ENCODE measurements at regions not wholly inside any gene's neighbourhood (a gene's known extent, or its start where the extent isn't known, plus 50 kb on each side); places are given as distances from the start of the nearest gene placed in this dataset.

GRCh38 chr18:60319129-60319528 lies 53.4 kb downstream of the MC4R start:
- no peak overlapping the region for H3K27ac Mint-ChIP-seq
- H3K27me3 Mint-ChIP-seq, result no peaks in the 10 kb centered on the region
- DNase-seq (no peak), ATAC-seq (ENCODE audit: low read depth) (no peak)
- no peaks in the 10 kb centered on the region for H3K36me3 Mint-ChIP-seq
- no peaks in the 10 kb centered on the region for H3K4me1 Mint-ChIP-seq
- peaks cover 3% of the 10 kb centered on the region for H3K9me3 Mint-ChIP-seq
- no peak overlapping the region for H3K4me3 Mint-ChIP-seq
- POLR2A ChIA-PET, result no interaction called here

- DNase-seq (no peak), ATAC-seq (ENCODE audit: low read depth) (no peak)
- Mint-ChIP-seq H3K27me3 (no peaks in the 10 kb centered on the region), H3K27ac (no peak overlapping the region), H3K4me1 (no peaks in the 10 kb centered on the region), H3K9me3 (peaks cover 5% of the 10 kb centered on the region), H3K36me3 (no peaks in the 10 kb centered on the region), H3K4me3 (no peak overlapping the region)
- POLR2A ChIA-PET, result no interaction called here
Measured at GRCh38 chr18:60311676-60312360, 60.8 kb downstream of the MC4R start.

GRCh38 chr18:60295674-60296073 lies 76.9 kb downstream of the MC4R start:
- POLR2A ChIA-PET, result no interaction called here
- Mint-ChIP-seq H3K9me3 (no peaks in the 10 kb centered on the region), H3K4me3 (no peak overlapping the region), H3K27me3 (no peaks in the 10 kb centered on the region), H3K27ac (no peak overlapping the region), H3K4me1 (no peaks in the 10 kb centered on the region), H3K36me3 (no peaks in the 10 kb centered on the region)
- DNase-seq (no peak), ATAC-seq (ENCODE audit: low read depth) (no peak)

GRCh38 chr18:60292186-60292585 lies 80.4 kb downstream of the MC4R start:
- Mint-ChIP-seq H3K27ac (no peak overlapping the region), H3K27me3 (no peaks in the 10 kb centered on the region), H3K4me1 (no peaks in the 10 kb centered on the region), H3K36me3 (no peaks in the 10 kb centered on the region), H3K4me3 (no peak overlapping the region), H3K9me3 (no peaks in the 10 kb centered on the region)
- no peak for DNase-seq
- no peak for ATAC-seq (ENCODE audit: low read depth)
- POLR2A ChIA-PET, result no interaction called here

GRCh38 chr18:60279391-60279790 lies 93.2 kb downstream of the MC4R start:
- ATAC-seq (ENCODE audit: low read depth) (no peak), DNase-seq (no peak)
- H3K27ac Mint-ChIP-seq, result no peak overlapping the region
- H3K27me3 Mint-ChIP-seq, result no peaks in the 10 kb centered on the region
- no peaks in the 10 kb centered on the region for H3K36me3 Mint-ChIP-seq
- no peaks in the 10 kb centered on the region for H3K9me3 Mint-ChIP-seq
- H3K4me3 Mint-ChIP-seq, result no peak overlapping the region
- no peaks in the 10 kb centered on the region for H3K4me1 Mint-ChIP-seq
- POLR2A ChIA-PET, result no interaction called here

GRCh38 chr18:60277855-60278480 lies 94.6 kb downstream of the MC4R start:
- no peaks in the 10 kb centered on the region for H3K9me3 Mint-ChIP-seq
- no peak overlapping the region for H3K4me3 Mint-ChIP-seq
- POLR2A ChIA-PET, result no interaction called here
- H3K27me3 Mint-ChIP-seq, result no peaks in the 10 kb centered on the region
- DNase-seq (no peak), ATAC-seq (ENCODE audit: low read depth) (no peak)
- H3K27ac Mint-ChIP-seq, result no peak overlapping the region
- H3K4me1 Mint-ChIP-seq, result no peaks in the 10 kb centered on the region
- H3K36me3 Mint-ChIP-seq, result no peaks in the 10 kb centered on the region

- no peak for DNase-seq
- Mint-ChIP-seq H3K36me3 (no peaks in the 10 kb centered on the region), H3K9me3 (no peaks in the 10 kb centered on the region), H3K27ac (no peak overlapping the region), H3K4me3 (no peak overlapping the region), H3K27me3 (no peaks in the 10 kb centered on the region), H3K4me1 (no peaks in the 10 kb centered on the region)
- POLR2A ChIA-PET, result no interaction called here
- ATAC-seq (ENCODE audit: low read depth), result no peak
Measured at GRCh38 chr18:60267391-60268058, 105.0 kb downstream of the MC4R start.

- Mint-ChIP-seq H3K36me3 (no peaks in the 10 kb centered on the region), H3K9me3 (no peaks in the 10 kb centered on the region), H3K4me3 (no peak overlapping the region), H3K27me3 (no peaks in the 10 kb centered on the region), H3K27ac (no peak overlapping the region), H3K4me1 (no peaks in the 10 kb centered on the region)
- no peak for DNase-seq
- ATAC-seq (ENCODE audit: low read depth), result no peak
- POLR2A ChIA-PET, result no interaction called here
Measured at GRCh38 chr18:60266558-60266957, 106.0 kb downstream of the MC4R start.

GRCh38 chr18:60259052-60259681 lies 113.4 kb downstream of the MC4R start:
- POLR2A ChIA-PET, result no interaction called here
- Mint-ChIP-seq H3K4me3 (no peak overlapping the region), H3K27ac (no peak overlapping the region)

GRCh38 chr18:60249388-60249787 lies 123.2 kb downstream of the MC4R start:
- ATAC-seq (ENCODE audit: low read depth) (no peak), DNase-seq (no peak)
- Mint-ChIP-seq H3K4me3 (no peak overlapping the region), H3K4me1 (peaks cover 2% of the 10 kb centered on the region), H3K27ac (no peak overlapping the region), H3K36me3 (no peaks in the 10 kb centered on the region), H3K27me3 (no peaks in the 10 kb centered on the region), H3K9me3 (no peaks in the 10 kb centered on the region)
- POLR2A ChIA-PET, result no interaction called here

More at GRCh38 chr18:60259052-60259681, 113.4 kb downstream of the MC4R start:
- Mint-ChIP-seq H3K27me3 (no peaks in the 10 kb centered on the region), H3K4me1 (peaks cover 4% of the 10 kb centered on the region), H3K9me3 (no peaks in the 10 kb centered on the region), H3K36me3 (no peaks in the 10 kb centered on the region)
- ATAC-seq (ENCODE audit: low read depth) (no peak), DNase-seq (no peak)

GRCh38 chr18:60248336-60249330 lies 123.9 kb downstream of the MC4R start:
- H3K36me3 Mint-ChIP-seq, result no peaks in the 10 kb centered on the region
- no peak for ATAC-seq (ENCODE audit: low read depth)
- H3K4me1 Mint-ChIP-seq, result peaks cover 2% of the 10 kb centered on the region
- POLR2A ChIA-PET, result no interaction called here
- H3K27me3 Mint-ChIP-seq, result no peaks in the 10 kb centered on the region
- no peak for DNase-seq
- no peak overlapping the region for H3K4me3 Mint-ChIP-seq
- no peak overlapping the region for H3K27ac Mint-ChIP-seq
- H3K9me3 Mint-ChIP-seq, result no peaks in the 10 kb centered on the region

- Mint-ChIP-seq H3K27ac (no peak overlapping the region), H3K4me3 (no peak overlapping the region), H3K9me3 (no peaks in the 10 kb centered on the region), H3K27me3 (no peaks in the 10 kb centered on the region), H3K4me1 (peaks cover 2% of the 10 kb centered on the region), H3K36me3 (no peaks in the 10 kb centered on the region)
- no peak for DNase-seq
- POLR2A ChIA-PET, result no interaction called here
- no peak for ATAC-seq (ENCODE audit: low read depth)
Measured at GRCh38 chr18:60247103-60247502, 125.5 kb downstream of the MC4R start.

- POLR2A ChIA-PET, result no interaction called here
- Mint-ChIP-seq H3K4me1 (peaks cover 2% of the 10 kb centered on the region), H3K4me3 (no peak overlapping the region), H3K36me3 (no peaks in the 10 kb centered on the region), H3K9me3 (no peaks in the 10 kb centered on the region), H3K27ac (no peak overlapping the region), H3K27me3 (no peaks in the 10 kb centered on the region)
- ATAC-seq (ENCODE audit: low read depth) (no peak), DNase-seq (no peak)
Measured at GRCh38 chr18:60246606-60247005, 126.0 kb downstream of the MC4R start.
